B cell (primary cell): ENCODE measurements at regions not wholly inside any gene's neighbourhood (a gene's known extent, or its start where the extent isn't known, plus 50 kb on each side); places are given as distances from the start of the nearest gene placed in this dataset.

ENCODE experiments used
- ATAC-seq: fragments of 200-7000 bp; cut with Tn5 transposase; one replicate; pipeline ENCODE4 v1.10.0; 2021; ENCODE audit warnings: low read depth, mild to moderate bottlenecking, moderate number of reproducible peaks, moderate library complexity
- CTCF ChIA-PET: fragments of 350-600 bp; sonication (Branson Sonifier 250); formaldehyde crosslinking; loops from one replicate; lab custom pipeline; 2021; ENCODE audit warnings: antibody characterized with exemption, inconsistent platforms; lab: Charles Lee
- POLR2A ChIA-PET: fragments of 350-600 bp; sonication (Branson Sonifier 250); formaldehyde crosslinking; loops from one replicate; lab custom pipeline; 2021; ENCODE audit warnings: antibody characterized with exemption; lab: Charles Lee
- DNase-seq: peaks from one replicate; pipeline ENCODE4 v3.0.0; 2013
- H2AFZ ChIP-seq: 2 replicates; pipeline ENCODE4 v1.6.1; 2012; ENCODE audit warnings: mild to moderate bottlenecking, low read depth, low read length; ENCODE audit not compliant: insufficient read depth, poor library complexity, severe bottlenecking
- H3K27ac ChIP-seq, 2 donors: 1 replicate in 1 of 2; 2 replicates in 1 of 2; pipeline ENCODE4 v1.5.1; 2012 to 2013; ENCODE audit warnings: low read length in 2 of 2, mild to moderate bottlenecking in 2 of 2, moderate library complexity in 1 of 2
- H3K27me3 ChIP-seq, 4 experiments: fragments of 200-600 bp in 1 of 4; sonication (generic) in 1 of 4; replicated peaks in 1 of 4; 1 replicate in 2 of 4; 2 replicates in 2 of 4; pipeline versions ENCODE4 v1.6.1 to v1.7.0; 2013 to 2016; ENCODE audit warnings: low read length in 3 of 4, mild to moderate bottlenecking in 2 of 4, mixed read lengths in 1 of 4, moderate library complexity in 1 of 4; ENCODE audit not compliant: insufficient read depth in 4 of 4, control insufficient read depth in 3 of 4; ENCODE audit errors: control extremely low read depth in 1 of 4
- H3K36me3 ChIP-seq, 2 experiments: replicated peaks in 1 of 2; 1 replicate in 1 of 2; 2 replicates in 1 of 2; pipeline versions ENCODE4 v1.6.1 to v1.7.1; 2013; ENCODE audit warnings: low read length in 1 of 2; ENCODE audit not compliant: insufficient read depth in 2 of 2, control insufficient read depth in 1 of 2; ENCODE audit errors: control extremely low read depth in 1 of 2, extremely low read depth in 1 of 2
- H3K4me1 ChIP-seq, 2 donors: fragments of 200-600 bp in 1 of 2; sonication (generic) in 1 of 2; 1 replicate in 1 of 2; 2 replicates in 1 of 2; pipeline versions ENCODE4 v1.5.1 to v1.6.1; 2013 to 2017; ENCODE audit warnings: low read length in 2 of 2; ENCODE audit not compliant: control insufficient read depth in 2 of 2, insufficient read depth in 2 of 2
- H3K4me2 ChIP-seq: replicated peaks from 2 replicates; pipeline ENCODE3; 2012; ENCODE audit warnings: mild to moderate bottlenecking, low read depth, low read length; ENCODE audit not compliant: poor library complexity, severe bottlenecking
- H3K4me3 ChIP-seq, 5 experiments: fragments of 200-600 bp in 1 of 5; sonication (generic) in 1 of 5; 1 replicate in 3 of 5; 2 replicates in 2 of 5; pipeline versions ENCODE4 v1.5.1 to v1.7.0; 2011 to 2016; ENCODE audit warnings: low read length in 4 of 5, mild to moderate bottlenecking in 4 of 5, low read depth in 2 of 5, control low read depth in 1 of 5, moderate library complexity in 1 of 5; ENCODE audit not compliant: insufficient read depth in 1 of 5; ENCODE audit errors: control extremely low read depth in 1 of 5, extremely low read depth in 1 of 5
- H3K79me2 ChIP-seq: fragments of 200-600 bp; sonication (generic); one replicate; pipeline ENCODE4 v1.6.0; 2016; ENCODE audit warnings: low read length; ENCODE audit not compliant: control insufficient read depth, insufficient read depth
- H3K9ac ChIP-seq: fragments of 200-600 bp; sonication (generic); 2 replicates; pipeline ENCODE4 v1.6.1; 2017; ENCODE audit warnings: mild to moderate bottlenecking, low read length, moderate library complexity
- H3K9me3 ChIP-seq, 3 donors: one replicate each; pipeline versions ENCODE4 v1.6.1 to v1.7.1; 2013; ENCODE audit warnings: low read length in 2 of 3; ENCODE audit not compliant: control insufficient read depth in 2 of 3, insufficient read depth in 1 of 3; ENCODE audit errors: control extremely low read depth in 1 of 3
- H4K20me1 ChIP-seq: 2 replicates; pipeline ENCODE4 v1.6.0; 2012; ENCODE audit warnings: mild to moderate bottlenecking, low read length; ENCODE audit not compliant: insufficient read depth, control insufficient read depth, poor library complexity, severe bottlenecking
- H3K27ac Mint-ChIP-seq: one replicate; pipeline ENCODE4 v1.8.0; 2021; ENCODE audit warnings: mixed read lengths
- H3K27me3 Mint-ChIP-seq: one replicate; pipeline ENCODE4 v1.8.0; 2021; ENCODE audit warnings: mixed read lengths
- H3K4me1 Mint-ChIP-seq: one replicate; pipeline ENCODE4 v1.8.0; 2021; ENCODE audit warnings: mixed read lengths
- H3K4me3 Mint-ChIP-seq: one replicate; pipeline ENCODE4 v1.8.0; 2021; ENCODE audit warnings: mixed read lengths
- H3K9me3 Mint-ChIP-seq: one replicate; pipeline ENCODE4 v1.8.0; 2022; ENCODE audit warnings: mixed read lengths; ENCODE audit not compliant: insufficient read depth
- CTCF ChIP-seq: fragments of 200-600 bp; IDR thresholded peaks from one replicate; pipeline ENCODE4 v1.8.0; 2022; ENCODE audit warnings: antibody characterized with exemption, mild to moderate bottlenecking
- EZH2 ChIP-seq: IDR thresholded peaks from 2 replicates; pipeline ENCODE4 v1.6.1; 2012; ENCODE audit warnings: borderline replicate concordance, low read depth, mild to moderate bottlenecking, moderate library complexity, low read length; ENCODE audit not compliant: insufficient read depth, poor library complexity, severe bottlenecking
- WGBS: methylation state at CpG from one replicate; pipeline ENCODE4 v1.1.5; 2013; ENCODE audit warnings: missing lambda C conversion rate; ENCODE audit not compliant: insufficient coverage; 5-methylcytosine and 5-hydroxymethylcytosine counted together
- intact Hi-C: fragments of 100-400 bp; cut with micrococcal nuclease; formaldehyde crosslinking; loops from one replicate; pipeline ENCODE4 v1.10.0; 2022

- intact Hi-C loops, result no loop called here
Observed at GRCh38 chr2:220521551-220521950, 894.1 kb downstream of the SLC4A3 start.

GRCh38 chr2:220528180-220528675, 900.8 kb downstream of the SLC4A3 start:
- ChIA-PET CTCF (no interaction called here), POLR2A (no interaction called here)
- Histone ChIP-seq H3K9ac (no peak overlapping the region), H3K4me2 (no peak overlapping the region), H3K27me3 (no peaks in the 10 kb centered on the region), H3K79me2 (no peaks in the 10 kb centered on the region), H3K27ac (no peak overlapping the region), H3K4me3 (no peak overlapping the region), H2AFZ (no peak overlapping the region), H3K36me3 (no peaks in the 10 kb centered on the region), H3K4me1 (no peaks in the 10 kb centered on the region), H3K9me3 (peaks cover 0 to 5% (median 0%) of the 10 kb centered on the region in 3 donors), H4K20me1 (no peaks in the 10 kb centered on the region)
- Mint-ChIP-seq H3K27ac (no peak overlapping the region), H3K27me3 (no peaks in the 10 kb centered on the region), H3K4me1 (no peaks in the 10 kb centered on the region), H3K4me3 (no peak overlapping the region), H3K9me3 (peaks cover 5% of the 10 kb centered on the region)
- DNase-seq (no peak), ATAC-seq (no peak)
- 100% methylated on average over 1 of the region's 3 CpGs for WGBS
- TF ChIP-seq EZH2, result no peak
- no peak for TF ChIP-seq CTCF
- intact Hi-C loops, result no loop called here

More at GRCh38 chr2:220521551-220521950, 894.1 kb downstream of the SLC4A3 start:
- ChIA-PET CTCF (interaction anchor here (1.0 kb wide), 1 partner anchor 16 kb away, joined by 3 read pairs; no protein-coding TSS in a partner anchor), POLR2A (no interaction called here)
- Histone ChIP-seq H2AFZ (no peak overlapping the region), H3K4me1 (no peaks in the 10 kb centered on the region), H4K20me1 (no peaks in the 10 kb centered on the region), H3K27me3 (no peaks in the 10 kb centered on the region), H3K9ac (no peak overlapping the region), H3K4me3 (no peak overlapping the region), H3K27ac (no peak overlapping the region), H3K9me3 (peaks cover 0 to 3% (median 0%) of the 10 kb centered on the region in 3 donors), H3K36me3 (no peaks in the 10 kb centered on the region), H3K4me2 (no peak overlapping the region), H3K79me2 (no peaks in the 10 kb centered on the region)
- Mint-ChIP-seq H3K27me3 (no peaks in the 10 kb centered on the region), H3K9me3 (no peaks in the 10 kb centered on the region), H3K27ac (no peak overlapping the region), H3K4me1 (no peaks in the 10 kb centered on the region), H3K4me3 (no peak overlapping the region)
- DNase-seq (no peak), ATAC-seq (no peak)
- TF ChIP-seq CTCF, result no peak
- no peak for TF ChIP-seq EZH2
- WGBS, result 86% methylated on average over 4 of the region's 5 CpGs
